Activated CD8-positive, alpha-beta T cell treated with anti-CD3 and anti-CD28 coated beads for 36 hours (primary cell): ENCODE measurements at regions not wholly inside any gene's neighbourhood (a gene's known extent, or its start where the extent isn't known, plus 50 kb on each side); places are given as distances from the start of the nearest gene placed in this dataset.

Experiments used
- ATAC-seq: fragments of 200-7000 bp; cut with Tn5 transposase; one replicate; pipeline ENCODE4 v1.10.0; 2021; ENCODE audit warnings: mild to moderate bottlenecking, moderate library complexity
- CTCF ChIA-PET: fragments of 350-600 bp; sonication (Branson Sonifier 250); formaldehyde crosslinking; loops from one replicate; lab custom pipeline; 2021; ENCODE audit warnings: antibody characterized with exemption; lab: Charles Lee
- POLR2A ChIA-PET: fragments of 350-600 bp; sonication (Branson Sonifier 250); formaldehyde crosslinking; loops from one replicate; lab custom pipeline; 2021; ENCODE audit warnings: antibody characterized with exemption; lab: Charles Lee
- DNase-seq: peaks from one replicate; pipeline ENCODE4 v3.0.0-alpha.2; 2020
- H3K27ac Mint-ChIP-seq: one replicate; pipeline ENCODE4 v1.8.0; 2021; ENCODE audit warnings: mild to moderate bottlenecking, mixed read lengths
- H3K27me3 Mint-ChIP-seq: one replicate; pipeline ENCODE4 v1.8.0; 2021; ENCODE audit warnings: mixed read lengths
- H3K36me3 Mint-ChIP-seq: one replicate; pipeline ENCODE4 v1.8.0; 2021; ENCODE audit warnings: low read depth, mixed read lengths
- H3K4me1 Mint-ChIP-seq: one replicate; pipeline ENCODE4 v1.8.0; 2021; ENCODE audit warnings: low read depth, mixed read lengths
- H3K4me3 Mint-ChIP-seq: one replicate; pipeline ENCODE4 v1.8.0; 2021; ENCODE audit warnings: mild to moderate bottlenecking, moderate library complexity, mixed read lengths
- H3K9me3 Mint-ChIP-seq: one replicate; pipeline ENCODE4 v1.8.0; 2021; ENCODE audit warnings: mixed read lengths
- CTCF ChIP-seq: fragments of 200-600 bp; IDR thresholded peaks from one replicate; pipeline ENCODE4 v1.8.0; 2022; ENCODE audit warnings: antibody characterized with exemption, mild to moderate bottlenecking
- intact Hi-C: fragments of 100-400 bp; cut with micrococcal nuclease; formaldehyde crosslinking; loops from one replicate; pipeline ENCODE4 v1.10.0; 2022

GRCh38 chr6:164166996-164167395 is 752.5 kb downstream of the QKI start:
- DNase-seq (no peak), ATAC-seq (no peak)
- Mint-ChIP-seq H3K4me1 (no peaks in the 10 kb centered on the region), H3K9me3 (no peaks in the 10 kb centered on the region), H3K36me3 (no peaks in the 10 kb centered on the region), H3K27me3 (no peaks in the 10 kb centered on the region), H3K4me3 (no peak overlapping the region), H3K27ac (no peak overlapping the region)
- no peak for TF ChIP-seq CTCF
- ChIA-PET POLR2A (no interaction called here), CTCF (no interaction called here)
- intact Hi-C loops, result no loop called here

GRCh38 chr6:164166515-164166914 is 752.0 kb downstream of the QKI start:
- intact Hi-C loops, result no loop called here
- DNase-seq (no peak), ATAC-seq (no peak)
- no peak overlapping the region for H3K27ac Mint-ChIP-seq
- ChIA-PET CTCF (no interaction called here), POLR2A (no interaction called here)
- H3K36me3 Mint-ChIP-seq, result no peaks in the 10 kb centered on the region
- no peak for TF ChIP-seq CTCF
- H3K4me3 Mint-ChIP-seq, result no peak overlapping the region
- H3K9me3 Mint-ChIP-seq, result no peaks in the 10 kb centered on the region
- no peaks in the 10 kb centered on the region for H3K4me1 Mint-ChIP-seq
- no peaks in the 10 kb centered on the region for H3K27me3 Mint-ChIP-seq

- Mint-ChIP-seq H3K27me3 (no peaks in the 10 kb centered on the region), H3K36me3 (no peaks in the 10 kb centered on the region), H3K4me3 (no peak overlapping the region), H3K4me1 (no peaks in the 10 kb centered on the region), H3K9me3 (no peaks in the 10 kb centered on the region), H3K27ac (no peak overlapping the region)
- intact Hi-C loops, result no loop called here
- ChIA-PET CTCF (no interaction called here), POLR2A (no interaction called here)
- no peak for ATAC-seq
- TF ChIP-seq CTCF, result no peak
- DNase-seq, result no peak
Observed at GRCh38 chr6:164164876-164165275, 750.4 kb downstream of the QKI start.

- ChIA-PET POLR2A (no interaction called here), CTCF (no interaction called here)
- no peak for ATAC-seq
- no peaks in the 10 kb centered on the region for H3K27me3 Mint-ChIP-seq
- H3K36me3 Mint-ChIP-seq, result no peaks in the 10 kb centered on the region
- H3K4me3 Mint-ChIP-seq, result no peak overlapping the region
- DNase-seq, result no peak
- no peak overlapping the region for H3K27ac Mint-ChIP-seq
- no peak for TF ChIP-seq CTCF
- peaks cover 2% of the 10 kb centered on the region for H3K9me3 Mint-ChIP-seq
- intact Hi-C loops, result no loop called here
- H3K4me1 Mint-ChIP-seq, result no peaks in the 10 kb centered on the region
Observed at GRCh38 chr6:164163239-164163638, 748.7 kb downstream of the QKI start.

GRCh38 chr6:164159061-164159460 is 744.5 kb downstream of the QKI start:
- Mint-ChIP-seq H3K27ac (no peak overlapping the region), H3K4me3 (no peak overlapping the region), H3K36me3 (no peaks in the 10 kb centered on the region), H3K4me1 (no peaks in the 10 kb centered on the region), H3K27me3 (no peaks in the 10 kb centered on the region), H3K9me3 (peaks cover 4% of the 10 kb centered on the region)
- ATAC-seq (no peak), DNase-seq (no peak)
- intact Hi-C loops, result no loop called here
- POLR2A ChIA-PET, result no interaction called here
- CTCF ChIA-PET, result no interaction called here
- TF ChIP-seq CTCF, result no peak
